ENCODE measurements at regions not wholly inside any gene's neighbourhood (a gene's known extent, or its start where the extent isn't known, plus 50 kb on each side); places are given as distances from the start of the nearest gene placed in this dataset.

DNA sequence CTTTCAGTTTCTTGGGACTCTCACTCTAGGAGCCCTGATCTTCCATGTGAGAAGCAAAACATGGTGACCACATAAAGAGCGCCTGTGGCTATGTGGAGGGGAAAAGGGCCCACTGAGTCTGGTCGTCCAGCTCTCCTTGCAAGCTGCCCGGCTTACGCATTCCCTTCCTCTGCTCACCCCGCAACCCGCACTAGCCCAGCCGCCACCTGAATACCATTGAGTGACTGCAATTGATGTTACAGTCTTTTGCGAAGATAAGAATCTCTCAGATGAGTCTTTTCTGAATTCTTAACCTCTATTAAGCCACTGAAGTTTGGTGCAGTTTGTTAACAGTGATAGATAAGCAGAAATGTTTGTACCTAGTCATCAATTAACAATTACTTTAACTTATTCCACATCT lies 589.0 kb upstream of the DPPA4 start:
- TF ChIP-seq, protein P1, sequence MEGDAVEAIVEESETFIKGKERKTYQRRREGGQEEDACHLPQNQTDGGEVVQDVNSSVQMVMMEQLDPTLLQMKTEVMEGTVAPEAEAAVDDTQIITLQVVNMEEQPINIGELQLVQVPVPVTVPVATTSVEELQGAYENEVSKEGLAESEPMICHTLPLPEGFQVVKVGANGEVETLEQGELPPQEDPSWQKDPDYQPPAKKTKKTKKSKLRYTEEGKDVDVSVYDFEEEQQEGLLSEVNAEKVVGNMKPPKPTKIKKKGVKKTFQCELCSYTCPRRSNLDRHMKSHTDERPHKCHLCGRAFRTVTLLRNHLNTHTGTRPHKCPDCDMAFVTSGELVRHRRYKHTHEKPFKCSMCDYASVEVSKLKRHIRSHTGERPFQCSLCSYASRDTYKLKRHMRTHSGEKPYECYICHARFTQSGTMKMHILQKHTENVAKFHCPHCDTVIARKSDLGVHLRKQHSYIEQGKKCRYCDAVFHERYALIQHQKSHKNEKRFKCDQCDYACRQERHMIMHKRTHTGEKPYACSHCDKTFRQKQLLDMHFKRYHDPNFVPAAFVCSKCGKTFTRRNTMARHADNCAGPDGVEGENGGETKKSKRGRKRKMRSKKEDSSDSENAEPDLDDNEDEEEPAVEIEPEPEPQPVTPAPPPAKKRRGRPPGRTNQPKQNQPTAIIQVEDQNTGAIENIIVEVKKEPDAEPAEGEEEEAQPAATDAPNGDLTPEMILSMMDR (IDR thresholded peaks at IDR 0.05): no peak
- TF ChIP-seq ZNF121 (CRISPR knock-in tag; IDR thresholded peaks at IDR 0.05): no peak

All from WTC11 (cell line).